Stimulated activated effector memory CD8-positive, alpha-beta T cell treated with anti-CD3 and anti-CD28 coated beads, Interleukin-12 subunit alpha, Interleukin-12 subunit beta, amount 100 ng/mL, for 72 hours (primary cell): ENCODE measurements at regions not wholly inside any gene's neighbourhood (a gene's known extent, or its start where the extent isn't known, plus 50 kb on each side); places are given as distances from the start of the nearest gene placed in this dataset.
"Not testable (repeated sequence)": the region's sequence is repeated elsewhere in the genome, so short reads cannot be mapped to it uniquely, and the experiment has no call there.

Source experiments
- ATAC-seq: fragments of 150-1000 bp; cut with Tn5 transposase; 2 replicates; pipeline ENCODE4 v1.10.0; 2021
- DNase-seq, 2 donors: peaks; one replicate each; pipeline ENCODE4 v3.0.0; 2021 to 2022; ENCODE audit warnings: low spot score in 2 of 2
- H3K27ac Mint-ChIP-seq: one replicate; pipeline ENCODE4 v1.8.0; 2022; ENCODE audit warnings: mild to moderate bottlenecking, mixed read lengths
- H3K36me3 Mint-ChIP-seq: one replicate; pipeline ENCODE4 v1.8.0; 2022; ENCODE audit warnings: mild to moderate bottlenecking, mixed read lengths
- H3K4me1 Mint-ChIP-seq: one replicate; pipeline ENCODE4 v1.8.0; 2022; ENCODE audit warnings: mixed read lengths
- H3K4me3 Mint-ChIP-seq: one replicate; pipeline ENCODE4 v1.8.0; 2022; ENCODE audit warnings: mild to moderate bottlenecking, mixed read lengths
- H3K9me3 Mint-ChIP-seq: one replicate; pipeline ENCODE4 v1.8.0; 2022; ENCODE audit warnings: mixed read lengths

GRCh38 chr6:109875973-109876372 lies 102.1 kb upstream of the GPR6 start:
- H3K4me3 Mint-ChIP-seq: no peak overlapping the region
- peak; percentile 47 for ATAC-seq
- no peaks in the 10 kb centered on the region for H3K9me3 Mint-ChIP-seq
- no peak overlapping the region for H3K27ac Mint-ChIP-seq
- no peak for DNase-seq
- H3K4me1 Mint-ChIP-seq: no peaks in the 10 kb centered on the region
- H3K36me3 Mint-ChIP-seq: no peaks in the 10 kb centered on the region

DNA sequence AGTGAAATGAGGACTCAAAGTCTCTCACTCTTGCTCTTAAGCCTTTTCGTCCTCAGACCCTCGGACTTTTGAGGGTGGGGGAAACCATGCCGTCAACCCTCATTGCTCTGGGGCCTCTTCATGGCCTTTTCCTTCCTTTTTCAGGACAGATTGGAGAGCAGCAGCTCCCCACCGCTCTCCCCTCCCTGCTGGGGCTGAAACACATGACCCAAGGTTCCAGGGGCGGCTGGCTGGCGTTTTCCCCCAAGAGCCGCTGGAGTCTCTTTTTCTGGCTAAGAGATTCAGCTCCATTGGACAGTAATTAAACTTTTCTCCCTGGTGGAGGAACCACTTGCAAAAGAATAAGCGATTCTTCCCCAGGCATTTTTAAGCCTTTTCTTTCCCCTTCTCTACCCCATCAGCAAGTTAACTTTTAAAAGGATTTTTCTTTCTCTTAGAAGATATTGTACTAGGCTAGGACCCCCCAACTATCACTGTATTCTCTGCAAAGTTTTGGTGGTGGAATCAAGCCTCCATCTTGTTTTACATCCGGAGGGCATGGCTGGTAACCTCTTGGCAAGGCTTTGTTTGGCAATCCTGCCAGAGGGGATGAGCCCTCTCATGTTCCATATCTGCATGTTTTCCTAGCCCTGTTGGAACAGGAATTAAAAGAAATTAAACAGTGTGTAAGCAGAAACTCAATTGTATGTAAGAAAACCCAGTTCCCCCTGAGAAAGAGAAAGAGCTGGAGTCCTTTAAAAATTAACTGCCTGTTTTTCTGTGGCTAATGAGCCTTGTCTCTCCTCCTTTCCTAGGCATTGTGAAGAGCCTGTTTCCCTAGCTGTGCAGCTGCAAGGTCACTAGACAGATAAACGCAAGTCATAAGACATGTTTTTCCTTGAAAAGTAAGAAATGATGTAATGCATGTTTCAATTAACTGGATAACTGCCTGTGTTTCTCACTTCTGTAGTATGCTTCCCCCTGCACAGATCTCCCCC lies 100.8 kb upstream of the GPR6 start:
- no peaks in the 10 kb centered on the region for H3K36me3 Mint-ChIP-seq
- no peaks in the 10 kb centered on the region for H3K4me1 Mint-ChIP-seq
- no peaks in the 10 kb centered on the region for H3K9me3 Mint-ChIP-seq
- H3K4me3 Mint-ChIP-seq: no peak overlapping the region
- DNase-seq (no peak), ATAC-seq (no peak)
- H3K27ac Mint-ChIP-seq: no peak overlapping the region

GRCh38 chr6:109878005-109878690 lies 100.0 kb upstream of the GPR6 start:
- H3K9me3 Mint-ChIP-seq, ATAC-seq, H3K4me3 Mint-ChIP-seq, DNase-seq, H3K36me3 Mint-ChIP-seq, H3K4me1 Mint-ChIP-seq, H3K27ac Mint-ChIP-seq: not testable (repeated sequence)

GRCh38 chr6:109879081-109879480 lies 99.0 kb upstream of the GPR6 start:
- not testable (repeated sequence) for DNase-seq, H3K36me3 Mint-ChIP-seq, H3K27ac Mint-ChIP-seq, H3K9me3 Mint-ChIP-seq, ATAC-seq, H3K4me3 Mint-ChIP-seq, H3K4me1 Mint-ChIP-seq

DNA sequence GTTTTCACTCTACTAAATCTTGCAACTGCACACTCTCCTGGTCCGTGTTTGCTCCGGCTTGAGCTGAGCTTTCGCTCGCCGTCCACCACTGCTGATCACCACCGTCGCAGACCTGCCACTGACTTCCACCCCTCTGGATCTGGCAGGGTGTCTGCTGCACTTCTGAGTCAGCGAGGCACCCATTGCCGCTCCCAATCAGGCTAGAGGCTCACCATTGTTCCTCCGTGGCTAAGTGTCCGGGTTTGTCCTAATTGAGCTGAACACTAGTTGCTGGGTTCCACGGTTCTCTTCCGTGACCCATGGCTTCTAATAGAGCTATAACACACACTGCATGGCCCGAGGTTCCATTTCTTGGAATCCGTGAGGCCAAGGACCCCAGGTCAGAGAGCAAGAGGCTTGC lies 98.6 kb upstream of the GPR6 start:
- no peaks in the 10 kb centered on the region for H3K4me1 Mint-ChIP-seq
- H3K9me3 Mint-ChIP-seq: no peaks in the 10 kb centered on the region
- H3K36me3 Mint-ChIP-seq: no peaks in the 10 kb centered on the region
- H3K27ac Mint-ChIP-seq: no peak overlapping the region
- ATAC-seq (no peak), DNase-seq (no peak)
- no peak overlapping the region for H3K4me3 Mint-ChIP-seq

DNA sequence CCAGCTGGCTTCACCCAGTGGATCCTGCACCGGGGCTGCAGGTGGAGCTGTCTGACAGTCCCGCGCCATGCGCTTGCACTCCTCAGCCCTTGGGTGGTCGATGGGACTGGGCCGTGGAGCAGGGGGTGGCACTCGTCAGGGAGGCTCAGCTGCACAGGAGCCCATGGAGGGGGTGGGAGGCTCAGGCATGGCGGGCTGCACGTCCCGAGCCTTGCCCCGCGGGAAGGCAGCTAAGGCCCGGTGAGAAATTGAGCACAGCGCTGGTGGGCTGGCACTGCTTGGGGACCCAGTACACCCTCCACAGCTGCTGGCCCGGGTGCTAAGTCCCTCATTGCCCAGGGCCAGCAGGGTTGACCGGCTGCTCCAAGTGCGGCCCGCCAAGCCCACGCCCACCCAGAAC lies 97.0 kb upstream of the GPR6 start:
- not testable (repeated sequence) for ATAC-seq, H3K4me3 Mint-ChIP-seq, H3K36me3 Mint-ChIP-seq

GRCh38 chr6:109881953-109882490 lies 96.1 kb upstream of the GPR6 start:
- not testable (repeated sequence) for H3K27ac Mint-ChIP-seq, H3K4me3 Mint-ChIP-seq, H3K4me1 Mint-ChIP-seq, DNase-seq, H3K9me3 Mint-ChIP-seq, ATAC-seq, H3K36me3 Mint-ChIP-seq

More for the DNA sequence above, 97.0 kb upstream of the GPR6 start:
- not testable (repeated sequence) for H3K4me1 Mint-ChIP-seq, H3K27ac Mint-ChIP-seq, DNase-seq, H3K9me3 Mint-ChIP-seq

DNA sequence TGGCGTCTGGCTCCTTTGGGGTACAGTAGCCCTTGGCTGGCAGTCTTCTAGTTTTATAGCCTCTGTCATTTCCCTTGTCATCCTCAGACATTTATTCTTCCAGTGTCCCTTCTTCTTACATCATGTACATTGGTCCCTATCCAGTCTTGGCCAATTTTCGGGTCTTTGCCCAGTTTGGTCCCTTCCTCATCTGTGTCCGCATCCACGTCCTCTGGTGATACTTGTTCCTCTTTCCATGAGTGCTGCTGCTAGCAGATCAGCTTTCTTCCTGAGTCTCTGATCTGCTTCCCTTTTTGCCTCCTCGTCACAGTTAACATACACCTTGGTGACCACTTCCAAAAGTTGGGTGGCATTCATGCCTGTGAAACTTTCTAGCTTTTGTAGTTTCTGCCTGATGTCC lies 86.2 kb upstream of the GPR6 start:
- H3K4me3 Mint-ChIP-seq: no peak overlapping the region
- H3K27ac Mint-ChIP-seq: no peak overlapping the region
- H3K9me3 Mint-ChIP-seq: no peaks in the 10 kb centered on the region
- no peaks in the 10 kb centered on the region for H3K36me3 Mint-ChIP-seq
- DNase-seq (no peak), ATAC-seq (no peak)
- no peaks in the 10 kb centered on the region for H3K4me1 Mint-ChIP-seq

GRCh38 chr6:109892451-109893435 lies 85.4 kb upstream of the GPR6 start:
- no peaks in the 10 kb centered on the region for H3K9me3 Mint-ChIP-seq
- ATAC-seq (no peak), DNase-seq (no peak)
- no peak overlapping the region for H3K27ac Mint-ChIP-seq
- no peaks in the 10 kb centered on the region for H3K4me1 Mint-ChIP-seq
- H3K36me3 Mint-ChIP-seq: no peaks in the 10 kb centered on the region
- no peak overlapping the region for H3K4me3 Mint-ChIP-seq

DNA sequence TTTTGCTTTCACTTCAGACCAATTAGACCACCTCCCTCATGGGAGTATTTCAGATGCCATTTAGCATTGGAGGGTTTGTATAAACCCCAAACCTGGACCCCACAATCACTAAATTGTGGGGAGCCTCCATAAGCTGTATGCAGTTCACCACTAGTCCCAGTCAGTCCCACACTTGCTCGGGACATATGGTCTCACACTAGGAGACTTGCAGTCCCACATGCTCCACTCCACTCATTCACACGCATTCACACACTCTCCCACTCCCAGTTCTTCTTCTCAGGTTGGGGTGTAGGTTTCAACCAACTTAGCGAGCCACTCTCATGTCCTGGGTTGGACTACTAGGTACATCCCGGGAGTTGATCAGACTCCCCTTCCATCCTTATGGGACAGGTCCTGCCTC lies 84.5 kb upstream of the GPR6 start:
- no peaks in the 10 kb centered on the region for H3K36me3 Mint-ChIP-seq
- DNase-seq (no peak), ATAC-seq (no peak)
- H3K4me1 Mint-ChIP-seq: no peaks in the 10 kb centered on the region
- no peaks in the 10 kb centered on the region for H3K9me3 Mint-ChIP-seq
- H3K4me3 Mint-ChIP-seq: no peak overlapping the region
- no peak overlapping the region for H3K27ac Mint-ChIP-seq

DNA sequence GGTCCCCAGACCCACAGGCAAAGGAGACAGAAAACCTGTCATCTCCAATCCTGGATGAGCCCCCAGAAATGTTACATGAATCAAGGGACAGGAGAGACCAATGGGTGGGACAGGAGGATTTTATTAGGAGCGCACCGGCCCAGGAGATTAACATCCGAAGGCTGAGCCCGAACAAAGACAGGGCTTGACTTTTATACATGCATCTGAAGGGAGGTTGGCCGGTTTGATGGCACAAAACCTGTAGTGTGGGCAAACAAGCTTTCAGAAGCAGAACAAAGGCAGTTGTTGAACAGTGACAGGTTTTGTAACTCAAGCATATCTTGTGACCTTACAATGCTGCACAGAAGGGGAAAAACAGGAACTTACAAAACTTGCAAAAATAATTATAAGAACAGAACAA lies 83.9 kb upstream of the GPR6 start:
- Mint-ChIP-seq H3K4me3 (no peak overlapping the region), H3K9me3 (no peaks in the 10 kb centered on the region), H3K4me1 (no peaks in the 10 kb centered on the region), H3K36me3 (no peaks in the 10 kb centered on the region), H3K27ac (no peak overlapping the region)
- no peak for DNase-seq
- ATAC-seq: no peak

GRCh38 chr6:109896341-109896740 lies 81.8 kb upstream of the GPR6 start:
- no peak for DNase-seq
- ATAC-seq: no peak
- Mint-ChIP-seq H3K4me1 (no peaks in the 10 kb centered on the region), H3K27ac (no peak overlapping the region), H3K9me3 (no peaks in the 10 kb centered on the region), H3K36me3 (no peaks in the 10 kb centered on the region), H3K4me3 (no peak overlapping the region)

DNA sequence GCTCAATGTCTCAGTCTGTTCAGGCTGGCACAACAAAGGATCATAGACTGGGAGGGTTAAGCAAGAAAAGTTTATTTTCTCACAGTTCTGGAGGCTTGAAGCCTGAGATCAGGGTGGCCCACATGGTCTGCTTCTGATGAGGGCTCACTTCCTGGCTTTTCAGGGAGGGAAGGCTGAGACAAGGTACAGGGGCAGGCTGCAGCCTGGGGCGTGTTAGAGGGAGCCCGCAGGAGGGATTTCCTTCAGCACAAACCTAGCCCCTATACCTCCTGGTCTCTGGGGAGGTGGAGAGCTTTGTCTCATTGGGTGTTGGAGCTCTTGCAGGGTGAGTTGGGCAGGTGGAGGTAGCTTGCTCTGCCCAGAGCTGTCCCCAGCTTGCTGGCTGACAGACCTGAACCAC lies 81.1 kb upstream of the GPR6 start:
- no peaks in the 10 kb centered on the region for H3K9me3 Mint-ChIP-seq
- no peak overlapping the region for H3K4me3 Mint-ChIP-seq
- DNase-seq: no peak
- H3K27ac Mint-ChIP-seq: no peak overlapping the region
- ATAC-seq: peak; percentile 11
- no peaks in the 10 kb centered on the region for H3K36me3 Mint-ChIP-seq
- H3K4me1 Mint-ChIP-seq: no peaks in the 10 kb centered on the region

- DNase-seq (no peak), ATAC-seq (no peak)
- no peak overlapping the region for H3K4me3 Mint-ChIP-seq
Observed at GRCh38 chr6:109897561-109898080, 80.5 kb upstream of the GPR6 start.

GRCh38 chr6:109901976-109902375 lies 76.1 kb upstream of the GPR6 start:
- Mint-ChIP-seq H3K9me3 (peaks cover 3% of the 10 kb centered on the region), H3K4me3 (no peak overlapping the region), H3K4me1 (no peaks in the 10 kb centered on the region), H3K36me3 (no peaks in the 10 kb centered on the region), H3K27ac (no peak overlapping the region)
- ATAC-seq: no peak
- DNase-seq: no peak

More at GRCh38 chr6:109897561-109898080, 80.5 kb upstream of the GPR6 start:
- no peaks in the 10 kb centered on the region for H3K4me1 Mint-ChIP-seq
- H3K36me3 Mint-ChIP-seq: no peaks in the 10 kb centered on the region
- H3K9me3 Mint-ChIP-seq: no peaks in the 10 kb centered on the region
- H3K27ac Mint-ChIP-seq: no peak overlapping the region
